HG02981 (cell line): ENCODE measurements at regions not wholly inside any gene's neighbourhood (a gene's known extent, or its start where the extent isn't known, plus 50 kb on each side); places are given as distances from the start of the nearest gene placed in this dataset.
"Not testable (repeated sequence)": the region's sequence is repeated elsewhere in the genome, so short reads cannot be mapped to it uniquely, and the experiment has no call there.

Source experiments
- ATAC-seq: cut with Tn5 transposase; IDR thresholded peaks from one replicate; pipeline ENCODE4 v1.9.1; 2021; ENCODE audit warnings: mild to moderate bottlenecking, moderate library complexity; ENCODE audit not compliant: unreplicated experiment

DNA sequence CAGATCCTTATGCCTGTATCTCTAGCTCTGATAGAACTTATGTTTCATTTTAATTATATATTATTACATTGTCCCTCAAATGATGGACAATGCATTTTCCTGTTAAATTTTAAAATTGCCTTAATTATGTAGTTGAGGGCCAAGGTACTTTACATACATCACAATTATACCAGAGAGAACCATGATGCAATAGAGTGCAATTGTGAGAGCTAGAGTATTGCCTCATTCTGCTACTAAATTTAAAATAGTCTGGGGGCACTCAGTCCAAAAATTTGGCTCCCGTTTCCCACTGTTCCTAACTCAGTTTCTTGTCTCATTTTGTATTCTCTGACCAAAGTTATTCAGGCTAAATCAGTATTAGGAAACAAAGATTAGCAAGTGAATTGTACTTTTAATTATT, 378.5 kb upstream of the ZFP42 start:
- ATAC-seq, result no peak

DNA sequence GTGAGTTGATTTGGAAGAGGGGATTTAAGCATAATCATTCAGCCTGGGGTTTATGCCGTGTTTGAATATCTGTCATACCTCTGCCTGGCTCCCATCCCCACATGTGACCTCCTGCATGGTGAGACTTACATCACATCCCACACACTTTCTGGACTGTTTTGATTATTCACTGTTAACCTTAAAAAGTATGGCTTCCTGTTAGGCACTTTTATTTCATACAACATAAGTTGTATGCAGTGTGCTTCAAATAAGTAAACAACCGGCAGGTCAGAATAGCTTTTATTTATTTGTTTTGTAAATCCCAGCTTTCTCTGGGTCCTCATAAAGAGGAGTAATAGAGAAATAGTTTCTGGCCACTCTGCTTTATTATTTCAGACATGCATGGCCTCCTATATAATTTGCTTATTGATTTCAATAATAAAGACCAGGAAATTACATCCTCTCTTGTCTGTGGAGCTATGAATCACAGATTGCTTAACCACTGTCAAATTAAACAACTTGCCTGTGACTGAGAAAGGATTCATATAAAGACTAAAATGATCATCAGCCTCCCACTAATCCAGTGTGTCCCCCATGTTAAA, 376.8 kb upstream of the ZFP42 start:
- no peak for ATAC-seq

DNA sequence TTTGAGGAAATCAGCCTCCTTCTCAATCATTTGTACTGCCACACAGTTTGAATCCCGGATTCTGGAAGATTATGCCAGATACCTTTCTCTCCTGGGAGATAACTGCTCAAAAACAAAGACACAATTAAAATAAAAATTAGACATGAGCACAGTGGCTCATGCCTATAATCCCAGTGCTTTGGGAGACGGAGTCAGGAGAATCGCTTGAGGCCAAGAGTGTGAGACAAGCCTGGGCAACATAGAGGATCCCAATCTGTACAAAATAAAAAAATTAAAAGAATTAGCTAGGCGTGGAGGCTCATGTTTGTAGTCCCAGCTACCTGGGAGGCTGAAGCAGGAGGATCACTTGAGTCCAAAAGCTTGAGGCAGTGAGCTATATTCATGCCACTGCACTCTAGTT, 376.3 kb upstream of the ZFP42 start:
- no peak for ATAC-seq

DNA sequence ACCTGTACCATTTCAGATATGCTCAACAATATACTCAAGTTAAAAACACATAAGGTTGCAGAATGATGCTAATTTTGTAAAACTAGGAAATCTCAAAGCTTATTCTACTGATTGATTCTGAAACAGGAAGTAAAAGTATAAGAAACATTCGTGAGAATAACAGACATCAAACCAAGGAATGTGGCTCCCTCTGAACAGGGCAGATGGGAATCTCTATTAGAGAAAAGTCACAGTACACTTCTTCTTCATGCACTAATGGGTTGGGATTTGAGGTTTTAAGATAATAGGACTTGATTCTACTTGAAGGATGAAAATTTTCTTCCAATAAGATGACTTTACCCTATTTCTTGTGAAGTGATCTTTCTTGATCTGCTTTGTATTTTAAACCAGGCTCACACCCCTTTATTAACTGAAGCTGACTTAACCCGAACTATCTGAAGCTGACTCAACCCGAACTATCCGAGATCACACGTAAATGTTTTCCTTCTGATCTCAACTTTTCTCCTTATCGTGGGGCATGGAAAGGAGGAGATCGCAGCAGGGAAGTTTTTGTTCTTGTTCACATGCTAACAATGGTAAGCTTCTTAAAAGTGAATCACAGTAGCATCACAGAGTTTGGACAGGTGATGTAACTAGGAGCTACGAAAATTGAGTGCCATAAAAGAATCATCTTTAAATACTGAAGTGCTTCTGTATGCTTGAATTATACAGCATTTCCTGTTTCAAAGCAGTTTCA, 363.1 kb upstream of the ZFP42 start:
- ATAC-seq, result no peak

DNA sequence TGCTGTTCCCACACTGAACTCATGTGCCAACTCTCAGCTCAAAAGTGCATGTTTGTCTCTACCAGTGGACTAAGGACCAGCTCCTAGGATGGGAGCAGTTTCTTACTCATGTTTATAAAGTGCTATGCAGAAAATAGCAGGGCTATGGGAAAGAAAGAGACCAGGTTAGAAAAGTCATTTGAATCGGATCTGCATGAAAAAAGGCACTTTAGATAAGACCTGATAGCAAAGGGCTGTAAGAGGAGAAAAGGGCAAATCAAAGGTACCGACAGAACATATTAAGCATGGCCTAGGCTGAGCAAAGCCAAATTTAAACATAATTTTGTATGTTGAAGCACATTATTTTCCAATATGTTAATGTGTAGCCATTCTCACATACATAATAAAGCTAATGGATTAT, 362.3 kb upstream of the ZFP42 start:
- ATAC-seq, result no peak

DNA sequence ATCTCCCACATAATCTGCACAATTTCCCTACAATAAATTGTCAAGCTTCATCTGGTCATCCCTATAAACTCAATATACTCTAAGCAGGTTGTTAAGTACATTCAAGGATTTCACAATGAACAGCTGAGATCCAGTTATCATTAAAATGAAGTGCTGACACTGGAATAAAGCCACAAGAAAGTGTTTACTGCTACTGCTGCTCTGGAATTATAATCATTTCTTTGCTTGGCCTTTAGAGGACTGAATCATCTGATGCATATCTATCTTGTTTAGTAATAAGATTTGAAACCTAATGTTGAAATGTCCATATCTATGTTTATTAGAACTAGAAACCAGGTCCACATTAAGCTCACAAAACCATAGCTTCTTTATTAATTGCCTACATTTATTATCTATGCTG, 338.6 kb upstream of the ZFP42 start:
- no peak for ATAC-seq

DNA sequence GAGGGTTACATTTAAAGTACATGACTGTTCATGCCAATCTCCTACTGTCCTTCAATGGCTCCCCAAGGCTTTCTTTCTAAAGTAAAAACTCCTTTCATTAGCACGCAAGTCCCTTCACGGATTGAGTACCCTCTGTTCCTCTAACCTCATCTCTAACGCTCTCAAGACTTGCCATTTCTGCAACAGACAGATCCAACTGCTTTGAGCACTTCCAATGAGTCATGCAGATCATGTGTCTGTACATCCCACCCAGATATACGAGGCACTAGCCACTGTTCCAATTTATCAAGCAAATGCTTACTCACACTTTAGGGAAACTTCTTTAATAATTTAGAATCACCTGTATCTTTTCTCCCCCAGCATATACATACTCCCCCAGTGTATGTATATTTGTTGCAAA, 332.5 kb upstream of the ZFP42 start:
- no peak for ATAC-seq

DNA sequence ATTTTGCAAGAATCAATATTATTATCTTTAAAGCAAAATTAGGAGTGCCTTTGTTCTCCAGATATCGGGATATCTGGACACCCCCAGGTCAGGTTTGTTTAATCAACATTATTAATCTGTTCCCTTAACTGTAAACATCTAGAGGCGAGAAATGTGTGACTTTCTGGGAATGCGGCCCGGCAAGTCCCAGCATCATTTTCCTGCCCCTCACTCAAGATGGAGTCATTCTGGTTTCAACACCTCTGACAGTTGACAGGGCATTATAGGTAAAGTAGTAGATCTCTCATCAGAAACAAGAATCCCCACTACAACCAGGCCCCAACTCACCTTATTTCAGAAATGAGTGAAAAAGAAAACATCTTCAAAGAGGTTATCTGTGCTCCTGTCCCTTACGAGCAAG, 331.6 kb upstream of the ZFP42 start:
- ATAC-seq, result no peak

DNA sequence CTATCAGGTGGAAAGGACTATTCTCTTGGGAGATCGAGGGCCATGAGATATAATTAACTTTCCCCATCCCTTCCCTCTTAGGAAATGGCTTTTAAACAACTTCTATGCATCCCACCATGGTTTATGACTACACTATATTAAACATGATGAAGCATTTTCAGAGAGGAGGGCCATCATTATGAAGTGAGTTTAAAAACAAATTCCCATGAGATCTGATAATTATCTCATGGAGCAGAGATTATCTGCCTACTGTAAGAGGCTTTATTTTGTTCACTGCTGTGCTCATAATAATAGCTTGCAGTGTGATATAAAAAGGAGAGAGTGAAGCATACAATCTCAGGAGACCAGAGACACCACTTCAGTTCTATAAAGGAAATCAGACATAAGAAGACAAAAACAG, 330.5 kb upstream of the ZFP42 start:
- no peak for ATAC-seq

DNA sequence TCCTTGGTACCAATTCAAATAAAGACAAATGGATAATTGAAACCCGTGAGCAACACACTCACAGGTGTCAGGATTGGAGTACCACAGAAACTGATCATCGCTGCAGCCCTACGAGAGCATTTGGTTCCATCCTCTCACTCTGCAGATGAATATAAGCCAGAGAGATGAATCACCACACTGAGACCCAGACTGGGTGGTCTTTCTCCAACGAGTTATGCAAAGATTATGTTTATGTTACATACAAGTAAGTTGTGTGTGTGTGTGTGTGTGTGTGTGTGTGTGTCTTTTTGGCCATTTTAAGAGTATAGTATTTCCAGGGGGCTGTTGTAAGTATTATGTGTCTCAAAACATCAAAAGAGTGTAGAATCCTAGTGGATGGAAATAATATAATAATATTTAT, 329.5 kb upstream of the ZFP42 start:
- no peak for ATAC-seq

DNA sequence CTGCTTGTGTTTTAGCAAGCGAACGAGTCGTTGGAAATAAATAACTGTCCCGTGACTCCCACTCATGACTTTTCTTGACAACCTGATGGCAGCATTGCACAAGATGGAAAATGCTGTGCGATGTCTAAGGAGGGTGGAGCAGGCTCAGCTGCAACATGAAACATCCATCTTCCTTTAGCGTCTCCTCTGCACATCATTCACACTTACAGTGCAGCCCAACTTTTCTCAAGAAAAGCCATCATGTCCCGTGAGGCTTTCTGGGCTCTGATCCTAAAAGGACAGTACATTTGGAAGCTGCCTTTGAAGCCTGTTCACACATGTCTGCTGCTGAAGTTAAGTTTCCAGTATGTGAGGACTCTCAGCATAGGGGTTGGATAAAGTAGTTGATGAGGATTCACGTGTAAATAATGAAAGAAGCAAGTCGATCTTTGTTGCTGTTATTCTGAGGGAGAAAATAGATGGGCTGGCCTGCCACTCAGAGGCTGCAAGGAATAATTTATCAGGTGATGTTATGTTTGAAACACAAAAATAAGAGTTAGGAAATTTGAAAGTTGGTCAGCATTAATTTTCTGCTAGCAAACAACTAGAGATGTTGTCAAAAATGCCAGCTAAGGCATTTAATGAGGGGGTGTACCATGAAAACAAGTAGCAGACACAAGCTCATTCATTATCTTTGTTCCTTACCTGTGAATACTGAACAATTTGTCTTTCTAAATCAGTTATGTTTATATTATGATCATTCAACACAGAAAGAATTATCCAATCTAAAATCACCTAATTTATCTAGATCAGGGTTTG, 328.7 kb upstream of the ZFP42 start:
- ATAC-seq, result no peak

DNA sequence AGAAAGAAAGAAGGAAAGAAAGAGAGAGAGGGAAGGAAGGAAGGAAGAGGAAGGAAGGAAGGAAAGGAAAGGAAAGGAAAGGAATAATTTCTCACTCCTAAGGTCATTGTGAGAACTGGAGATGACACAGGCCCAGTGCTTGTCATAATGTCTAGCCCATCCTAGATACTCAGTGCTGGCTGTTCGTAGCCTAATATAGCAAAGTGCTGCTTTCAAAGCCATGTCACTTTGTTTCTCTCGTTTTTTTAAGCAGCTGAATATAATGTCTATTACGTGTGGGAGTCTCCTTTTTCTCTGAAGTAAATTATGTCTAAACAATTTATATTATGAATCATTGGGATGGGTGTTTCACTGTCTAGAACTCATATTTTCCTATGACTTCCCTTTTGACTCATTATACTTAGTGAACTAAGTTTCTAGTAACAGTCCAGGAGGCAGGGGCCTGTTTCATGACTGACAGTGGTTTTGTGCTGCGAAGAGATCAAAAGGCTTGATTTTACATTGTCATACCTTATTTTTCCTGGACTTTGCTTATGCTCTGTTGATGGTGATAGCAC, 327.0 kb upstream of the ZFP42 start:
- ATAC-seq, result no peak

DNA sequence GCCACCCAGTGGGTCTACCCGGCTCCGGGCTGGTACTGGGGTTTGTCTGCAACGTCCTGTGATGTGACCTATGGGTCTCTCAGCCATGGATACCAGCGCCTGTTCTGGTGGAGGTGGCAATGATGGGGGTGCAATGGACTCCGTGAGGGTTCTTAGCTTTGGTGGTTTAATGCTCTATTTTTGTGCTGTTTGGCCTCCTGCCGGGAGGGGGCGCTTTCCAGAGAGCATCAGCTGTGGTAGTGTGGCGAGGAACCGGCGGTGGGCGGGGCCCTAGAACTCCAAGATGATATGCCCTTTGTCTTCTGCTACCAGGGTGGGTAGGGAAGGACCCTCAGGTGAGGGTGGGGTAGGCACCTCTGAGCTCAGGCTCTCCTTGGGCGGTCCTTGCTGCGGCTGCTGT, 324.1 kb upstream of the ZFP42 start:
- ATAC-seq, result not testable (repeated sequence)

DNA sequence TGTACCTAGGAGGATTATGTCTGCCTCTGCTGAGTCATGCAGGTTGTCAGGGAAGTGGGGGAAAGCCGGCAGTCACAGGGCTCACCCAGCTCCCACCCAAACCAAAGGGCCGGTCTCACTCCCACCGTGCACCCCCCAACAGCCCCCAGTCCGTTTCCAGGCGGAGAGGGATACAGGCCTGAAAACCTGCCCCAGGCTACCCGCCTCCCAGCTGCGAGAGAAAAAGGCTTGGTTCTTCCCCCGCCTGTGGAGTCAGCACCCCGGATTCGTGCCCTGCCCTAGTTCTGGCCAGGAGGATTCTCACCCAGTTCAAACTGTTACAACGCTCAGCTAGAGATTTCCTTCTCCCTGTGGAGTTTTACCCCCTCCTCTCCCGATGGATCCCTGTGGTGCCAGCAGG, 323.6 kb upstream of the ZFP42 start:
- ATAC-seq, result not testable (repeated sequence)

DNA sequence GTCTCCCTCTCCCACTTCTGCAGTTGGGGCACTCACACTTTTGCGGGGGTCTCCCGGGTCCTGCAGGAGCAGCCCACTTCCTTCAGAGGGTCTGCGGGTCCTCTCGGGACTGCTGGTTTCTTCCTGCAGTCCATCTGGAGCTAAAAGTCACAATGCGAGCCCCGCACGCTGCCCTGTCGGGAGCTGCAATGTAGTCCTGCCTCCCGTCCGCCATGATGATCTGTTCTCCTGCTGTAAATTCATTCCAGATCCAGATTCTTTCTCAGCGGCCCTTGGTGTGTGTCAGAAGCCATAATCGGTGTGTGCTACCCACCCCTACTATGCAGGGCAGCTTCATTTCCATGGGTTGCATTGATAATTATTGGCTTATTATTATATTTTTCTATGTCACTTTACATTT, 323.0 kb upstream of the ZFP42 start:
- not testable (repeated sequence) for ATAC-seq

DNA sequence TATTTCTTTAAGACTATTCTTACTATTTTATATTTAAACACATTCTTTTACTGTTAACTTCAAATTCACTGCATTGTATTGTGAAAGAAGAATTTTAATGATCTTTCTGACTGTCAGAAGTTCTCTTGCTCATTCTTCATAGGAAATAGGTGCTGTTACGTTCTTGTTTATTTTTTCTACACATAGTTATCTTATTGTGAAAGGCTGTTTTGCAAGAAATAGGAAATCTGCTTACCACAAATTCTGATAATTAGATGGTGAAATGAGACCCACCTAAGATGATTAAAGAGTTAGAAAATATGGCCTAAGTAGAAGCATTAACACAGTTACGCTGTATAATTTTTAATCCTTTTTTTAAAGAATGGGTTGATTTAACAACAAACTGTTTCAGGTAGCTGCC, 316.1 kb upstream of the ZFP42 start:
- ATAC-seq, result no peak

DNA sequence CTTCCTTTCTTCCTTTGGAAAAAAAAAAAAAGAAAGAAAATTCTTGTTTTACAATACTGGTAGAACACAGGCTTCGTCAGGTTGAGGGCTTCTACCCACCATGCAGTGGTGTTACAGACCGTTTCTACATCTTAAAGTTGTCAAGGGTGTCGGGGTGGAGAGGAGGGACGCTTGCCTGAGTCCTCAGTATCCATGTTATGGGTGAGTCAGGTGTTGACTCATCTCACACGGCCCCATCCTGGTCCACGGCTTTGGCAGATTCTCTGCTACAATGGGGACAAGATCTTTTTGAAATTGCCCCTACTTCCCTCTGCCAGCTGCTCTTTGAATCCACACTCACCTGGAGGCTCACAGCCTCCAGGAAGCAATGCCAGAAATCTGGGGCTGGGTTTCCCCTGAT, 310.3 kb upstream of the ZFP42 start:
- ATAC-seq, result no peak

DNA sequence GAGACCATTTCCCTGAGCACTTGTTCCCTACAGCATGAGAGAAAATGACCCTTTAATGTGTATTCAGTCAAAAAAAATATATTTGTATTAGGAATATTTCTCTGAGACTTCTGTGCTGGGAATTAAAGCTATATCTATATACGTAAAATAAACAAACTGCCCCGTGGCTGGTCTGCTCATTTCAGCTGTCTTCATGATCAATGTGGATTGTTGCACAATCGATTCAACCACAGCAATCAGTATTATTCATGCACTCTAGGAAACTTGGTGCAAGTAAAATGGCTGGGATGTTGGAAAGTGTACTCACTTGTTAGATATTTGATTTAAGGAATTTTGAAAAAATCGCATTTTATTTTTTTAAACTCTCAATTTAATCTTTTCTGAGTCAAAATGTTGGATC, 307.9 kb upstream of the ZFP42 start:
- ATAC-seq, result no peak

DNA sequence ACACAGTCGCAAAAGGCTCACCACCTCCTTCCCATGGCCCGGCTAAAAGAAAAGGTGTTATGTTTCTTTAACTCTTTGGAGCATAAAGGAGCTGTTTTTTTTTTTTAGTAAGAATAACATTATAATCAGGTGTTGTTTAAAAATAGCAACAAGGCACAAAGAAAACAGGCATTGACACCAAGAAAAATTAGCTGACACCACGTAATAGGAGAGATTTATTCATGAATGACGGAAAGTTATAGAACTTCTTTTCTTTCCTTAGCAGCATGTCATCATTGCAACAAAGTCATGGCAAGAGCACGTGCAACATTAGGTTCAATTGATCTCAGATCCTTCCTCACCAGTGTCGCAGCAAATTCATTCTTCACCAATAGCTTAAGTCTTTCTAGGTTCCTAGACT, 302.9 kb upstream of the ZFP42 start:
- ATAC-seq, result no peak

DNA sequence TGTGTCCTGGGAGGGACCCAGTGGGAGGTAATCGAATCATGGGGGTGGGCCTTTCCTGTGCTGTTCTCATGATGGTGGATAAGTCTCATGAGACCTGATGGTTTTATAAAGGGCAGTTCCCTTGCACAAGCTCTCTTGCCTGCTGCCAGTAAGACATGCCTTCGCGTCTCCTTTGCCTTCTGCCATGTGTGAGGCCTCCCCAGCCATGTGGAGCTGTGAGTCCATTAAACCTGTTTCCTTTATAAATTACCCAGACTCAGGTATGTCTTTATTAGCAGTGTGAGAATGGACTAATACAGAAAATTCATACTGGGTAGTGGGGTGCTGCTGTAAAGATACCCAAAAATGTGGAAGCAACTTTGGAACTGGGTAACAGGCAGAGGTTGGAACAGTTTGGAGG, 300.0 kb upstream of the ZFP42 start:
- not testable (repeated sequence) for ATAC-seq

DNA sequence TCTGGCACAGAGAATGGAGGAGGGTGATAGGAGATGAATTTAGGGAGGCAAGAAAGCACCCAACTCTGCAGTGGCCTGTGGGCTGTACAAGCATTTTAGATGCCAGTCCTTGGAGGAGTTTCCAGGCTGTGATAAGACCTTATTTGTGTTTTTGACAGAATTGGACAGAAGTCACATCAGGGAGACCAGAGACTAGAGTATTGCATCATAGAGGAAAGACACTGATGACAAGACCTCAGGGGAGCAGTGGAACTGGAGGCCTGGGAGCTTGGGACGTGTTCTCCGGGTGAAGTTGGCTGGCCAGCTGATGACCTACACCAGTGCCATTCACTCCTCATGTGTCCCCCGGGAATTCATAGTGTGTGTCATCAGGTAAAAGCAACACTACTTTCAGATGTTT, 284.0 kb upstream of the ZFP42 start:
- no peak for ATAC-seq

DNA sequence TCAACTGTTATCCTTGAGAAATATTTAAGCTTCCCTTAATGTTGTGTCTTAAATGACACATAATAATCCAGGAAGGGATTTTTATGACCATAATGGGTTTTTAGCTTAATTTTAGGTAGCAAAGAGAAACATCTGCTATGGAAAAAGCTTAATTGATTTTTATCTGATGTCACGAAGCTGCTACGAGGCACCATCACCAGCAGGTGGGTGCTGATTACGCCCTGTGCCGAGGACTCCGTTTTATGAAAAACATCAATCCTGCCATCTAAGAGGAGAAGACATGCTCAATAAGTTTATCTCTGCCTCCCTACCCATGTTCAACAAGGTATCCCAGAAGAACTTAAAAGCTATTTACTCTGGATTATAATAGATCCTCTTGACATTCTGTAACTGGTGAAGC, 280.6 kb upstream of the ZFP42 start:
- no peak for ATAC-seq
